HepG2 (cell line): ENCODE measurements at regions not wholly inside any gene's neighbourhood (a gene's known extent, or its start where the extent isn't known, plus 50 kb on each side); places are given as distances from the start of the nearest gene placed in this dataset.

Experiments used
- ATAC-seq: fragments of 200-7000 bp; cut with Tn5 transposase; 3 replicates; pipeline ENCODE4 v1.9.1; 2020; ENCODE audit warnings: mild to moderate bottlenecking, moderate library complexity
- BruUV-seq: library from RNA; stranded (reverse); fragments of 400-500 nt; replicated peaks from 2 replicates; lab custom pipeline; 2021; lab: Mats Ljungman, UMichigan
- CTCF ChIA-PET: fragments of 300-600 bp; formaldehyde crosslinking; extraction: SDS; loops from one replicate; lab custom pipeline; 2021; ENCODE audit warnings: low total read pairs, inconsistent platforms, low intra/inter-chr PET ratio; lab: Yijun Ruan, JAX
- POLR2A ChIA-PET: fragments of 350-600 bp; sonication (Branson Sonifier 250); formaldehyde crosslinking; loops from one replicate; lab custom pipeline; 2020; ENCODE audit warnings: antibody characterized with exemption, inconsistent platforms; lab: Yijun Ruan, JAX
- DNase-seq: peaks from one replicate; pipeline ENCODE4 v3.0.0-alpha.2; 2015; ENCODE audit warnings: low spot score
- FAIRE-seq: peaks from 3 replicates; lab custom pipeline; 2011; peaks lifted over from hg19 to GRCh38; lab: Jason Lieb, UNC
- H2AFZ ChIP-seq: one replicate; pipeline ENCODE4 v1.6.1; 2011; ENCODE audit warnings: low read length, inconsistent platforms
- H3K27ac ChIP-seq: fragments of 300-600 bp; 3 replicates; pipeline ENCODE4 v1.8.0; 2011; ENCODE audit warnings: mixed run types, mild to moderate bottlenecking, mixed read lengths, low read length, inconsistent platforms; ENCODE audit not compliant: insufficient read depth; ENCODE audit errors: extremely low read length
- H3K27me3 ChIP-seq, 2 experiments: fragments of 200-600 bp in 1 of 2; 2 replicates in 1 of 2; 3 replicates in 1 of 2; pipeline versions ENCODE4 v1.6.0 to v1.8.0; 2011; ENCODE audit warnings: low read length in 2 of 2, mild to moderate bottlenecking in 2 of 2, moderate library complexity in 2 of 2, inconsistent platforms in 1 of 2; ENCODE audit not compliant: insufficient read depth in 2 of 2, control insufficient read depth in 1 of 2
- H3K36me3 ChIP-seq, 2 experiments: fragments of 200-600 bp in 1 of 2; replicated peaks in 1 of 2; 2 replicates in 1 of 2; 3 replicates in 1 of 2; pipeline versions ENCODE4 v1.5.1 to v1.8.0; 2011; ENCODE audit warnings: low read length in 2 of 2, inconsistent platforms in 1 of 2; ENCODE audit not compliant: insufficient read depth in 2 of 2, control insufficient read depth in 1 of 2
- H3K4me1 ChIP-seq: 2 replicates; pipeline ENCODE4 v1.5.1; 2012; ENCODE audit warnings: low read length, inconsistent platforms; ENCODE audit not compliant: insufficient read depth
- H3K4me2 ChIP-seq: 2 replicates; pipeline ENCODE4 v1.6.0; 2011; ENCODE audit warnings: low read depth, low read length, inconsistent platforms
- H3K4me3 ChIP-seq, 3 experiments: fragments of 200-600 bp in 1 of 3; sonication (generic), shearing (Covaris generic) in 1 of 3; replicated peaks in 1 of 3; 2 replicates each; pipeline ENCODE4 v1.5.1; 2011 to 2016; ENCODE audit warnings: low read length in 3 of 3, inconsistent platforms in 2 of 3, low read depth in 2 of 3, mild to moderate bottlenecking in 2 of 3, control low read depth in 1 of 3, mixed read lengths in 1 of 3; ENCODE audit not compliant: insufficient read depth in 1 of 3
- H3K79me2 ChIP-seq: one replicate; pipeline ENCODE4 v1.6.1; 2011; ENCODE audit warnings: low read length, inconsistent platforms; ENCODE audit not compliant: insufficient read depth
- H3K9ac ChIP-seq: 2 replicates; pipeline ENCODE4 v1.6.0; 2011; ENCODE audit warnings: mild to moderate bottlenecking, low read depth, low read length, inconsistent platforms; ENCODE audit not compliant: insufficient read depth
- H3K9me3 ChIP-seq: 2 replicates; pipeline ENCODE4 v1.5.1; 2012; ENCODE audit warnings: mild to moderate bottlenecking, low read length
- H4K20me1 ChIP-seq: 2 replicates; pipeline ENCODE4 v1.6.0; 2011; ENCODE audit warnings: inconsistent platforms, mild to moderate bottlenecking, low read length, moderate library complexity; ENCODE audit not compliant: insufficient read depth
- ARNTL ChIP-seq: sonication (generic); formaldehyde crosslinking; IDR thresholded peaks from 2 replicates; pipeline ENCODE4 v1.4.0; 2020; ENCODE audit warnings: mild to moderate bottlenecking, missing genetic modification reagents
- GABPB1 ChIP-seq: IDR thresholded peaks from 2 replicates; pipeline ENCODE4 v1.6.1; 2016; ENCODE audit warnings: mild to moderate bottlenecking, missing genetic modification reagents, moderate library complexity, missing compliant biosample characterization
- HHEX ChIP-seq: IDR thresholded peaks from 2 replicates; pipeline ENCODE4 v1.6.1; 2016; ENCODE audit warnings: control low read depth
- HNRNPUL1 ChIP-seq: fragments of 200-400 bp; formaldehyde crosslinking; IDR thresholded peaks from 2 replicates; pipeline ENCODE4 v1.6.1; 2017; ENCODE audit warnings: low read depth, mild to moderate bottlenecking, low read length, moderate library complexity
- NFE2 ChIP-seq: sonication (generic); formaldehyde crosslinking; IDR thresholded peaks from 2 replicates; pipeline ENCODE4 v1.4.0; 2020; ENCODE audit warnings: missing genetic modification reagents
- NFIC ChIP-seq: IDR thresholded peaks from 2 replicates; pipeline ENCODE4 v1.6.1; 2012; ENCODE audit warnings: mild to moderate bottlenecking, low read length, inconsistent platforms
- STAG1 ChIP-seq: sonication (generic); formaldehyde crosslinking; IDR thresholded peaks from 2 replicates; pipeline ENCODE4 v1.4.0; 2020; ENCODE audit warnings: missing genetic modification reagents
- ZNF331 ChIP-seq: sonication (generic); formaldehyde crosslinking; IDR thresholded peaks from 2 replicates; pipeline ENCODE4 v1.4.0; 2020; ENCODE audit warnings: missing genetic modification reagents
- ZNF570 ChIP-seq: sonication (generic); formaldehyde crosslinking; IDR thresholded peaks from 2 replicates; pipeline ENCODE4 v1.4.0; 2020; ENCODE audit warnings: mild to moderate bottlenecking, missing genetic modification reagents, borderline replicate concordance
- ZNF619 ChIP-seq: sonication (generic); formaldehyde crosslinking; IDR thresholded peaks from 2 replicates; pipeline ENCODE4 v1.4.0; 2020; ENCODE audit warnings: mild to moderate bottlenecking, missing genetic modification reagents
- ZNF704 ChIP-seq: sonication (generic); formaldehyde crosslinking; IDR thresholded peaks from 2 replicates; pipeline ENCODE4 v1.8.1; 2023; ENCODE audit warnings: mild to moderate bottlenecking, inconsistent platforms, moderate library complexity, missing genetic modification reagents, borderline replicate concordance
- WGBS: methylation state at CpG from one replicate; pipeline ENCODE4 v1.1.6; 2017; ENCODE audit warnings: low lambda C conversion rate; 5-methylcytosine and 5-hydroxymethylcytosine counted together
- in situ Hi-C: cut with HindIII; loops from 2 replicates; pipeline ENCODE4 v1.10.0; 2017; ENCODE audit warnings: low pct_unique_long_range_greater_than_20kb; ENCODE audit not compliant: extremely low pct_ligation_motif_present
- intact Hi-C: fragments of 100-400 bp; cut with micrococcal nuclease; formaldehyde crosslinking; loops from one replicate; pipeline ENCODE4 v1.10.0; 2022; ENCODE audit not compliant: unreplicated experiment
- TF ChIP-seq, protein P1 (sequence below), 2 experiments: fragments of 450-650 bp in 1 of 2; sonication (generic) in 1 of 2; formaldehyde crosslinking in 1 of 2; IDR thresholded peaks; 2 replicates each; pipeline versions ENCODE4 v1.6.1 to v1.8.0; 2016 to 2022; ENCODE audit warnings: antibody characterized with exemption in 1 of 2, mild to moderate bottlenecking in 1 of 2, missing genetic modification reagents in 1 of 2

GRCh38 chr5:2658447-2658846 is 93.0 kb downstream of the IRX2 start:
- H3K79me2 ChIP-seq = no peaks in the 10 kb centered on the region
- H3K9me3 ChIP-seq = no peaks in the 10 kb centered on the region
- no peak overlapping the region for H3K9ac ChIP-seq
- in situ Hi-C loops (no loop called here), intact Hi-C loops (no loop called here)
- H4K20me1 ChIP-seq = no peaks in the 10 kb centered on the region
- ChIA-PET POLR2A (no interaction called here), CTCF (no interaction called here)
- no peak for DNase-seq
- peaks cover 2 to 33% of the 10 kb centered on the region in 2 experiments for H3K27me3 ChIP-seq
- no peak overlapping the region for H3K27ac ChIP-seq
- FAIRE-seq = no peak
- H3K4me1 ChIP-seq = no peaks in the 10 kb centered on the region
- BruUV-seq = no TSS peak
- TF ChIP-seq STAG1 (CRISPR knock-in tag) = no peak
- TF ChIP-seq NFE2 (CRISPR knock-in tag) = no peak
- TF ChIP-seq HHEX (CRISPR knock-in tag) = no peak
- no peak for TF ChIP-seq HNRNPUL1
- TF ChIP-seq ZNF619 (CRISPR knock-in tag) = no peak
- TF ChIP-seq ZNF570 (CRISPR knock-in tag) = no peak
- TF ChIP-seq ZNF704 (CRISPR knock-in tag) = no peak
- TF ChIP-seq ARNTL (CRISPR knock-in tag) = no peak
- TF ChIP-seq GABPB1 (CRISPR knock-in tag) = no peak
- no peak for TF ChIP-seq NFIC
- TF ChIP-seq, protein P1, sequence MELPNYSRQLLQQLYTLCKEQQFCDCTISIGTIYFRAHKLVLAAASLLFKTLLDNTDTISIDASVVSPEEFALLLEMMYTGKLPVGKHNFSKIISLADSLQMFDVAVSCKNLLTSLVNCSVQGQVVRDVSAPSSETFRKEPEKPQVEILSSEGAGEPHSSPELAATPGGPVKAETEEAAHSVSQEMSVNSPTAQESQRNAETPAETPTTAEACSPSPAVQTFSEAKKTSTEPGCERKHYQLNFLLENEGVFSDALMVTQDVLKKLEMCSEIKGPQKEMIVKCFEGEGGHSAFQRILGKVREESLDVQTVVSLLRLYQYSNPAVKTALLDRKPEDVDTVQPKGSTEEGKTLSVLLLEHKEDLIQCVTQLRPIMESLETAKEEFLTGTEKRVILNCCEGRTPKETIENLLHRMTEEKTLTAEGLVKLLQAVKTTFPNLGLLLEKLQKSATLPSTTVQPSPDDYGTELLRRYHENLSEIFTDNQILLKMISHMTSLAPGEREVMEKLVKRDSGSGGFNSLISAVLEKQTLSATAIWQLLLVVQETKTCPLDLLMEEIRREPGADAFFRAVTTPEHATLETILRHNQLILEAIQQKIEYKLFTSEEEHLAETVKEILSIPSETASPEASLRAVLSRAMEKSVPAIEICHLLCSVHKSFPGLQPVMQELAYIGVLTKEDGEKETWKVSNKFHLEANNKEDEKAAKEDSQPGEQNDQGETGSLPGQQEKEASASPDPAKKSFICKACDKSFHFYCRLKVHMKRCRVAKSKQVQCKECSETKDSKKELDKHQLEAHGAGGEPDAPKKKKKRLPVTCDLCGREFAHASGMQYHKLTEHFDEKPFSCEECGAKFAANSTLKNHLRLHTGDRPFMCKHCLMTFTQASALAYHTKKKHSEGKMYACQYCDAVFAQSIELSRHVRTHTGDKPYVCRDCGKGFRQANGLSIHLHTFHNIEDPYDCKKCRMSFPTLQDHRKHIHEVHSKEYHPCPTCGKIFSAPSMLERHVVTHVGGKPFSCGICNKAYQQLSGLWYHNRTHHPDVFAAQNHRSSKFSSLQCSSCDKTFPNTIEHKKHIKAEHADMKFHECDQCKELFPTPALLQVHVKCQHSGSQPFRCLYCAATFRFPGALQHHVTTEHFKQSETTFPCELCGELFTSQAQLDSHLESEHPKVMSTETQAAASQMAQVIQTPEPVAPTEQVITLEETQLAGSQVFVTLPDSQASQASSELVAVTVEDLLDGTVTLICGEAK (IDR thresholded peaks at IDR 0.05) = no peak
- TF ChIP-seq, protein P1 (CRISPR knock-in tag; IDR thresholded peaks at IDR 0.05) = no peak
- no peak for TF ChIP-seq ZNF331 (CRISPR knock-in tag)
- H3K4me3 ChIP-seq = no peak overlapping the region
- ATAC-seq = no peak
- H3K4me2 ChIP-seq = no peak overlapping the region
- no peaks in the 10 kb centered on the region for H3K36me3 ChIP-seq
- no peak overlapping the region for H2AFZ ChIP-seq
- 10% methylated on average over 11 of the region's 11 CpGs for WGBS
